Right cardiac atrium (tissue), 5 donors: ENCODE measurements at regions not wholly inside any gene's neighbourhood (a gene's known extent, or its start where the extent isn't known, plus 50 kb on each side); places are given as distances from the start of the nearest gene placed in this dataset.

Source experiments
- ATAC-seq, 2 donors: fragments of 200-7000 bp; cut with Tn5 transposase; one replicate each; pipeline versions ENCODE4 v1.8.0 to v1.9.1; 2020; ENCODE audit warnings: moderate library complexity in 2 of 2, mild to moderate bottlenecking in 1 of 2
- DNase-seq, 3 donors: peaks; one replicate each; pipeline ENCODE4 v3.0.0-alpha.2; 2020
- H3K27ac ChIP-seq: one replicate; pipeline ENCODE4 v1.5.1; 2013; ENCODE audit warnings: mild to moderate bottlenecking, low read length, control low read depth, moderate library complexity
- H3K27me3 ChIP-seq: one replicate; pipeline ENCODE4 v1.6.1; 2013; ENCODE audit not compliant: control insufficient read depth, insufficient read depth
- H3K4me1 ChIP-seq: one replicate; pipeline ENCODE4 v1.6.1; 2013; ENCODE audit warnings: low read length; ENCODE audit not compliant: control insufficient read depth, insufficient read depth
- H3K4me3 ChIP-seq: one replicate; pipeline ENCODE4 v1.5.1; 2013; ENCODE audit warnings: low read length, control low read depth
- H3K9me3 ChIP-seq: one replicate; pipeline ENCODE4 v1.6.1; 2013; ENCODE audit warnings: low read length; ENCODE audit not compliant: control insufficient read depth
- WGBS: extraction: QIAGEN DNeasy Blood & Tissue Kit; methylation state at CpG from one replicate; pipeline ENCODE4 v1.1.7; 2013; 5-methylcytosine and 5-hydroxymethylcytosine counted together
- intact Hi-C, 4 donors: fragments of 100-400 bp; cut with DNase I; formaldehyde crosslinking; loops; one replicate each; pipeline versions ENCODE4 v1.11.0 to v1.14.0; 2022 to 2023
- donor health status: healthy with polysubstance abuse.
- donor health status: DM: no; HTN: yes; CAD: no.
- donor health status: DM: no; HTN: no; CAD: no.
- donor health status: DM: no; HTN: yes; CAD: no; lungs with severe emphysema.
- donor health status: DM: yes; HTN: yes; CAD: no.

- intact Hi-C loops, result no loop called here
- WGBS, result 46% methylated on average over 2 of the region's 2 CpGs
These were observed 235.4 kb downstream of the RAB28 start for GRCh38 chr4:13248621-13249298.

GRCh38 chr4:13246107-13246506 is 238.0 kb downstream of the RAB28 start:
- ATAC-seq, result no peak
- Histone ChIP-seq H3K9me3 (no peaks in the 10 kb centered on the region), H3K27me3 (no peaks in the 10 kb centered on the region), H3K4me3 (no peak overlapping the region), H3K4me1 (no peaks in the 10 kb centered on the region), H3K27ac (no peak overlapping the region)
- intact Hi-C loops, result no loop called here
- no peak for DNase-seq
- 94% methylated on average over 1 of the region's 1 CpG for WGBS

More at GRCh38 chr4:13248621-13249298, 235.4 kb downstream of the RAB28 start:
- Histone ChIP-seq H3K4me3 (no peak overlapping the region), H3K27me3 (no peaks in the 10 kb centered on the region), H3K27ac (no peak overlapping the region), H3K9me3 (no peaks in the 10 kb centered on the region), H3K4me1 (no peaks in the 10 kb centered on the region)
- ATAC-seq (no peak), DNase-seq (no peak)

GRCh38 chr4:13244444-13244843 is 239.7 kb downstream of the RAB28 start:
- no peak overlapping the region for H3K27ac ChIP-seq
- no peak overlapping the region for H3K4me3 ChIP-seq
- ATAC-seq (no peak), DNase-seq (no peak)
- no peaks in the 10 kb centered on the region for H3K4me1 ChIP-seq
- no peaks in the 10 kb centered on the region for H3K27me3 ChIP-seq
- intact Hi-C loops, result no loop called here
- 29% methylated on average over 2 of the region's 2 CpGs for WGBS
- H3K9me3 ChIP-seq, result no peaks in the 10 kb centered on the region

DNA sequence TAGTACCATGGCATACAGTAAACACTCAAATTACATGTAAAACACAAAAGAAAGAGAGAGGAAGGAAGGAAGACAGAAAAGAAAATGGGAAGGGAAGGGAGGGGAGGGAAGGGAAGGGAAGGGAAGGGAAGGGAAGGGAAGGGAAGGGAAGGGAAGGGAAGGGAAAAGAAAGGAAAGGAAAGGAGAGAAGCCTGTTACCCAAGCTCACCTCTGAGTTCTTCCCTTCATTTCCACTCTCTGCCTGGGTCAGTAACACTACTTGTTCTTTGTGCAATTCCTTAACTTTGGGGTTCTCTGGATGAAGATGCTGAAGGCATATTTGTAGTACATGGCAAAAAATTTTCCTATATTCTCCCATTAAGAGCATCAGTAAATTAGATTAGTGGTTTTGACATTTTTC is 241.0 kb downstream of the RAB28 start:
- Histone ChIP-seq H3K4me3 (no peak overlapping the region), H3K27me3 (no peaks in the 10 kb centered on the region), H3K9me3 (no peaks in the 10 kb centered on the region), H3K27ac (no peak overlapping the region), H3K4me1 (no peaks in the 10 kb centered on the region)
- intact Hi-C loops, result no loop called here
- ATAC-seq (no peak), DNase-seq (no peak)

- no peak overlapping the region for H3K4me3 ChIP-seq
- intact Hi-C loops, result no loop called here
- 82% methylated on average over 3 of the region's 3 CpGs for WGBS
- H3K27me3 ChIP-seq, result no peaks in the 10 kb centered on the region
- no peaks in the 10 kb centered on the region for H3K4me1 ChIP-seq
- DNase-seq (no peak), ATAC-seq (no peak)
- no peak overlapping the region for H3K27ac ChIP-seq
- H3K9me3 ChIP-seq, result no peaks in the 10 kb centered on the region
These were observed 244.1 kb downstream of the RAB28 start for GRCh38 chr4:13240066-13240465.

DNA sequence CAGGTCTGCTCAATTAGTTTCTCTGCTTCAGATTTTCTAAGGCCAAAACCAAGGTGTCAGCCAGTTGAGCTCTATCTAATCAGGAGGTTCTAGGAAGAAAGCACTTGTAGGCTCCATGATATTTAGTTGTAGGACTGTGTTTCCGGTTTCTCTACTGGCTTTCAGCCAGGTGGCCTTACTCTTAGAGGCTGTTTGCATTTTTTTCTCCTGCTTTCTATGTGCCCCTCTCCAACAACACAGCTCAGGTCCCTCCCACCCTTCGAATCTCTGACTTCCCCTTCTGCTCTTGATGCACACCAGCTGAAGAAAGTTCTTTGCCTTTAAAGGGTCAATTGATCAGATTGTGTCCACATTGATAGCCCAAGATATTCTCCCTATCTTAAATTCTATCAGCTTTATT is 245.2 kb downstream of the RAB28 start:
- H3K27me3 ChIP-seq, result no peaks in the 10 kb centered on the region
- H3K9me3 ChIP-seq, result no peaks in the 10 kb centered on the region
- intact Hi-C loops, result no loop called here
- no peaks in the 10 kb centered on the region for H3K4me1 ChIP-seq
- DNase-seq (no peak), ATAC-seq (no peak)
- no peak overlapping the region for H3K27ac ChIP-seq
- WGBS, result 51% methylated on average over 2 of the region's 2 CpGs
- no peak overlapping the region for H3K4me3 ChIP-seq

DNA sequence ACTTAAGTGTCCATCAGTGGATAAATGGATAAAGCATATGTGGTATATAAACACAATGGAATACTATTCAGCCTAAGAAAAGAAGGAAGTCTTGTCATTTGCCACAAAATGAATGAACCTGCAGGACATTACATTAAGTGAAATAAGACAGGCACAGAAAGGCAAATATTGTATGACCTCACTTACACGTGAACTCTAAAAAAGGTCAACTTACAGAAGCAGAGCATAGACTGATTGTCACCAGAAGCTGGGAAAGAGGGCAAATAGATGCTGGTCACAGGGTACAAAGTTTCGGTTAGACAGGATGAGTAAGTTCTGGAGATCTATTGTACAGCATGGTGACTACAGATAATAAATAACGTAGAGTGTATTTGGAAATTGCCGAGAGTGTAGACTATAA is 247.7 kb downstream of the RAB28 start:
- DNase-seq (no peak), ATAC-seq (no peak)
- Histone ChIP-seq H3K4me1 (no peaks in the 10 kb centered on the region), H3K27ac (no peak overlapping the region), H3K27me3 (no peaks in the 10 kb centered on the region), H3K4me3 (no peak overlapping the region), H3K9me3 (no peaks in the 10 kb centered on the region)
- WGBS, result 84% methylated on average over 4 of the region's 4 CpGs
- intact Hi-C loops, result no loop called here

DNA sequence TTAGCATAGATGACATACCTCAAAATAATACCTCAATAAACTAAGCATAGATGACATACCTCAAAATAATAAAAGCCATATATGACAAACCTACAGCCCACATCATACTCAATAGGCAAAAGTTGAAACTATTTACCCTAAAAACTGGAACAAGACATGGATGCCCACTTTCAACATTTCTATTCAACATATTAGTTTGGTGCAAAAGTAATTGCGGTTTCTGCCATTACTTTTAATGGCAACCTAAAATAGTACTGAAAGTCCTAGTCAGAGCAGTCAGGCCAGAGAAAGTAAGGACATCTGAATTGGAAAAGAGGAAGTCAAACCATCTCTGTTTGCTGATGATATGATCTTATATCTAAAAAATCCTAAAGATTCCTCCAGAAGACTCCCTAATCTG is 250.4 kb downstream of the RAB28 start:
- 89% methylated on average over 1 of the region's 1 CpG for WGBS
- H3K27ac ChIP-seq, result no peak overlapping the region
- ATAC-seq (no peak), DNase-seq (no peak)
- intact Hi-C loops, result no loop called here
- H3K9me3 ChIP-seq, result no peaks in the 10 kb centered on the region
- H3K27me3 ChIP-seq, result no peaks in the 10 kb centered on the region
- no peaks in the 10 kb centered on the region for H3K4me1 ChIP-seq
- H3K4me3 ChIP-seq, result no peak overlapping the region

- no peaks in the 10 kb centered on the region for H3K27me3 ChIP-seq
- no peaks in the 10 kb centered on the region for H3K4me1 ChIP-seq
- H3K9me3 ChIP-seq, result no peaks in the 10 kb centered on the region
- DNase-seq (no peak), ATAC-seq (no peak)
- intact Hi-C loops, result no loop called here
- no peak overlapping the region for H3K27ac ChIP-seq
- no peak overlapping the region for H3K4me3 ChIP-seq
- 94% methylated on average over 4 of the region's 4 CpGs for WGBS
These were observed 264.2 kb downstream of the RAB28 start for GRCh38 chr4:13219971-13220370.

DNA sequence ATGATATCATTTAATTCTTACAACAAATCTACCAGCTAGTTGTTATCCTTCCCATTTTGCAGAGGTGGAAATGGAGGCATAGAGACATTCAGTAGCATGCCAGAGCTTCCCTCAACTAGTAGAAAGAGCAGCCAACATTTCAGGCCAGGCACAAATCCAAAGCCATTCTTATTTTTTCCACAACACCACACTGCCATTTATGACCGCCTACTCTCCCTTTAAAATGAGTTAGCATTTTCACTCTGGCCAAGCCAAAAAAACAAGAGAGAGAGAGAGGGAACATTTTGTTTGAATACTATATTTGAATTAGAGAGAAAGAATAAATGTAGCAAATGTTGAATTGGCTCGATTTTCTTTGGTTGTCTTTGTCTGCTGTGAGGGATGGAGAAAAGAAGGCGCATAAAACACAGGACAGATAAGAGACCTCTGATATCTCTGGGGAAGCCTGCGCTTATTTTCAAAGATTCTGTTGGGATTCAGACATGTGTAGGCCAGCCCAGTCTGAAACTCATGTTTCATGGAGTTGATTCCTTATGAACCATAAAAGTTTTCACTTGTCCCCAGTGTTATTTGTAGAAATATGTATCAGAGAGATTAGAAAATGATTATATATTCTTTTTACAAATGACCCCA is 265.7 kb downstream of the RAB28 start:
- Histone ChIP-seq H3K27me3 (no peaks in the 10 kb centered on the region), H3K4me3 (no peak overlapping the region), H3K9me3 (no peaks in the 10 kb centered on the region), H3K27ac (no peak overlapping the region), H3K4me1 (no peaks in the 10 kb centered on the region)
- intact Hi-C loops, result no loop called here
- DNase-seq (peak in 2 of 3 donors; percentile 25 to 53), ATAC-seq (peak; percentile 81 to 90)
- 38% methylated on average over 4 of the region's 4 CpGs for WGBS

DNA sequence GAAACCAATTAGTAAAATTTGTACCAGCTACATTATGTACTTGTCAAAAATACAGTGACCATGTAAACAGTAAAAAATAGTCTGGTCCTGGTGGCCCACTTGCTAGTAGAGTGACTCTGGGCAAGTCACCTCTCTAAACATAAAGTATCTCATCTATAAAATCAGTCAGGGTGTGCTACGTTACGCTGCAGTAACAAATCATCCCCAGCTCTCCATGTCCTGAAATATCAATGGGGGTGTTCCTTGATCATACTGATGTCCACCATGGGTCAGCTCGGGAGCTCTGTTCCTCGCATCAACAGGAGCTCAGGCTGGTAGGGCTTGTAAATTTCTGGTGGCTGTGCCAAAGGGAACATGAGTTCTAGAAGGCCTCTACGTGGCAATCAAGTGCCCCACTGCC is 268.6 kb downstream of the RAB28 start:
- 82% methylated on average over 5 of the region's 5 CpGs for WGBS
- no peaks in the 10 kb centered on the region for H3K4me1 ChIP-seq
- DNase-seq, result no peak
- ATAC-seq, result no peak
- intact Hi-C loops, result no loop called here
- no peak overlapping the region for H3K27ac ChIP-seq
- no peaks in the 10 kb centered on the region for H3K27me3 ChIP-seq
- no peaks in the 10 kb centered on the region for H3K9me3 ChIP-seq
- H3K4me3 ChIP-seq, result no peak overlapping the region

DNA sequence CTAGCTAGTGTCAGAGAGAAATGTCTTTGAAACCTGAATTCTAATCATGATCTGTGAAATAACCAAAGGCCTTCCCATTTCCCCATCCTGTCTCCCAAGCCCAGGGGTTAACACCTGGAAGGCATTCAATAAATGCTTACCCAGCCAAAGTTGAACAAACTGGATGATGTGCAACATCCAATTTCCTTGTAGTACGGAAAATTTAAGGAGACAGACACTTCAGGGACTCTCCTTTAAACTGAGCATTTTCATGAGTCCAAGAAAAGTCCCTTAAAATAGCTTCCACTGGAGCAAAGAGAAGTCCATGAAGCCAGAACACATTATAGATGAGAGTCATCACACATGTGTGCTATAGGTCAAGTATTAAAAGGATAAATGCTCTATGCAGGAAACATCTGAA is 271.2 kb downstream of the RAB28 start:
- ATAC-seq, result no peak
- WGBS, result 81% methylated on average over 1 of the region's 1 CpG
- Histone ChIP-seq H3K4me3 (no peak overlapping the region), H3K27me3 (no peaks in the 10 kb centered on the region), H3K4me1 (no peaks in the 10 kb centered on the region), H3K27ac (no peak overlapping the region), H3K9me3 (no peaks in the 10 kb centered on the region)
- intact Hi-C loops, result no loop called here
- DNase-seq, result no peak
